ENCODE measurements at regions not wholly inside any gene's neighbourhood (a gene's known extent, or its start where the extent isn't known, plus 50 kb on each side); places are given as distances from the start of the nearest gene placed in this dataset.

GRCh38 chr12:45509187-45509586 is 220.3 kb upstream of the ARID2 start:
- TF ChIP-seq, protein P1, sequence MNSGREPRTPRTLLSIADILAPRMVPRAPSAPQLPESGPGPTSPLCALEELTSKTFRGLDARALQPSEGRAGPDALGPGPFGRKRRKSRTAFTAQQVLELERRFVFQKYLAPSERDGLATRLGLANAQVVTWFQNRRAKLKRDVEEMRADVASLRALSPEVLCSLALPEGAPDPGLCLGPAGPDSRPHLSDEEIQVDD (CRISPR knock-in tag; IDR thresholded peaks at IDR 0.05; ENCODE audit: borderline replicate concordance) = no peak
- no peak for TF ChIP-seq POLR2AphosphoS5 (IDR thresholded peaks at IDR 0.05; ENCODE audit: low read depth, low read length)
- TF ChIP-seq DPF2 (CRISPR knock-in tag; IDR thresholded peaks at IDR 0.05; ENCODE audit: borderline replicate concordance, low read depth) = no peak
